ENCODE measurements at regions not wholly inside any gene's neighbourhood (a gene's known extent, or its start where the extent isn't known, plus 50 kb on each side); places are given as distances from the start of the nearest gene placed in this dataset.
"Not testable (repeated sequence)": the region's sequence is repeated elsewhere in the genome, so short reads cannot be mapped to it uniquely, and the experiment has no call there.

DNA sequence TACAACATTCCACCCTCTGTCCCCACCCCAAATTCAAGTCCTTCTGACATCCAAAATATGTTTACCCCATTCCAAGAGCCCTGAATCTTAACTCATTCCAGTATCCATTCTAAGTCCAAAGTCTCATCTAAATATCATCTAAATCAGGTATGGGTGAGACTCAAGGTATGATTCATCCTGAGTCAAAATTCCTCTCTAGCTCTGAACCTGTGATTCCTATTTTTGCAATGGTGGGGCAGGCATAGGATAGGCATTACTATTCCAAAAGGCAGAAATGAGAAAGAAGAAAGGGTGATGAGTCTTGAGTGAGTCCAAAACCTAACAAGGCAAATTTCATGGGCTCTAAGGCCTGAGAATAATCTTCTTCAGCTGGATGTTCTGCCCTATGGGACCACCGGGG, 140.3 kb upstream of the FAR2 start:
- peak; percentile 22 for DNase-seq (ENCODE audit: unreplicated experiment)
- Mint-ChIP-seq H3K27ac (ENCODE audit: low read depth, unreplicated experiment) (no peak overlapping the region), H3K27me3 (ENCODE audit: insufficient read depth, unreplicated experiment) (no peaks in the 10 kb centered on the region), H3K9me3 (ENCODE audit: unreplicated experiment) (no peaks in the 10 kb centered on the region), H3K36me3 (ENCODE audit: insufficient read depth, unreplicated experiment) (no peaks in the 10 kb centered on the region), H3K4me3 (ENCODE audit: unreplicated experiment) (no peak overlapping the region), H3K4me1 (ENCODE audit: insufficient read depth, unreplicated experiment) (peaks cover 6% of the 10 kb centered on the region)
- intact Hi-C loops (cut with micrococcal nuclease), result no loop called here
- no TSS peak for BruUV-seq (replicated peaks)
- ChIA-PET CTCF (interaction anchor here (0.6 to 0.7 kb wide), 2 partner anchors 13 to 521 kb away, joined by 3 read pairs; no protein-coding TSS in a partner anchor), POLR2A (no interaction called here)
- TF ChIP-seq, protein P1, sequence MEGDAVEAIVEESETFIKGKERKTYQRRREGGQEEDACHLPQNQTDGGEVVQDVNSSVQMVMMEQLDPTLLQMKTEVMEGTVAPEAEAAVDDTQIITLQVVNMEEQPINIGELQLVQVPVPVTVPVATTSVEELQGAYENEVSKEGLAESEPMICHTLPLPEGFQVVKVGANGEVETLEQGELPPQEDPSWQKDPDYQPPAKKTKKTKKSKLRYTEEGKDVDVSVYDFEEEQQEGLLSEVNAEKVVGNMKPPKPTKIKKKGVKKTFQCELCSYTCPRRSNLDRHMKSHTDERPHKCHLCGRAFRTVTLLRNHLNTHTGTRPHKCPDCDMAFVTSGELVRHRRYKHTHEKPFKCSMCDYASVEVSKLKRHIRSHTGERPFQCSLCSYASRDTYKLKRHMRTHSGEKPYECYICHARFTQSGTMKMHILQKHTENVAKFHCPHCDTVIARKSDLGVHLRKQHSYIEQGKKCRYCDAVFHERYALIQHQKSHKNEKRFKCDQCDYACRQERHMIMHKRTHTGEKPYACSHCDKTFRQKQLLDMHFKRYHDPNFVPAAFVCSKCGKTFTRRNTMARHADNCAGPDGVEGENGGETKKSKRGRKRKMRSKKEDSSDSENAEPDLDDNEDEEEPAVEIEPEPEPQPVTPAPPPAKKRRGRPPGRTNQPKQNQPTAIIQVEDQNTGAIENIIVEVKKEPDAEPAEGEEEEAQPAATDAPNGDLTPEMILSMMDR (IDR thresholded peaks at IDR 0.05; ENCODE audit: unreplicated experiment), result no peak

DNA sequence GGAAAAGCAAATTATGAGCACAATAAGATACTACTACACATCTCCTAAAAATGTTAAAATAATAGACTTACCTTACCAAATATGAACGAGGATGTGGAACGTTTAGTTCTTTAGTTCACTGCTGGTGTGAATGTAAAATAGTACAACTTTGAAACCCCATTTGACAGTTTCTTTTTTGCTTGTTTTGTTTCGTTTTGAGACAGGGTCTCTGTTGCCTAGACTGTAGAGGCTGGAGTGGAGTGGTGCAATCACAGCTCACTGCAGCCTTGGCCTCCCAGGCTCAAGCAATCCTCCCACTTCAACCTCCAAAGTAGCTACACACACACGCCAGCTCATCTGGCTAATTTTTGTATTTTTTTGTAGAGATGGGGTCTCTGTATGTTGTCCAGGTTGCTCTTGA, 136.4 kb upstream of the FAR2 start:
- H3K27me3 Mint-ChIP-seq (ENCODE audit: insufficient read depth, unreplicated experiment), result no peaks in the 10 kb centered on the region
- POLR2A ChIA-PET, result no interaction called here
- H3K36me3 Mint-ChIP-seq (ENCODE audit: insufficient read depth, unreplicated experiment), result no peaks in the 10 kb centered on the region
- peaks cover 6% of the 10 kb centered on the region for H3K4me1 Mint-ChIP-seq (ENCODE audit: insufficient read depth, unreplicated experiment)
- intact Hi-C loops (cut with micrococcal nuclease), result no loop called here
- no peak for DNase-seq (ENCODE audit: unreplicated experiment)
- no peak overlapping the region for H3K4me3 Mint-ChIP-seq (ENCODE audit: unreplicated experiment)
- no peak overlapping the region for H3K27ac Mint-ChIP-seq (ENCODE audit: low read depth, unreplicated experiment)
- CTCF ChIA-PET, result no interaction called here
- TF ChIP-seq, protein P1 (IDR thresholded peaks at IDR 0.05; ENCODE audit: unreplicated experiment), result no peak
- no TSS peak for BruUV-seq (replicated peaks)
- H3K9me3 Mint-ChIP-seq (ENCODE audit: unreplicated experiment), result no peaks in the 10 kb centered on the region

DNA sequence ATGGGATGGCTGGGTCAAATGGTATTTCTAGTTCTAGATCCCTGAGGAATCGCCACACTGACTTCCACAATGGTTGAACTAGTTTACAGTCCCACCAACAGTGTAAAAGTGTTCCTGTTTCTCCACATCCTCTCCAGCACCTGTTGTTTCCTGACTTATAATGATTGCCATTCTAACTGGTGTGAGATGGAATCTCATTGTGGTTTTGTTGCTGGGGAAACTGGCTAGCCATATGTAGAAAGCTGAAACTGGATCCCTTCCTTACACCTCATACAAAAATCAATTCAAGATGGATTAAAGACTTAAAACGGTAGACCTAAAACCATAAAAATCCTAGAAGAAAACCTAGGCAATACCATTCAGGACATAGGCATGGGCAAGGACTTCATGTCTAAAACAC, 131.5 kb upstream of the FAR2 start:
- POLR2A ChIA-PET; H3K27ac Mint-ChIP-seq (ENCODE audit: low read depth, unreplicated experiment); H3K36me3 Mint-ChIP-seq (ENCODE audit: insufficient read depth, unreplicated experiment); intact Hi-C loops (cut with micrococcal nuclease); DNase-seq (ENCODE audit: unreplicated experiment); H3K4me3 Mint-ChIP-seq (ENCODE audit: unreplicated experiment); CTCF ChIA-PET; H3K9me3 Mint-ChIP-seq (ENCODE audit: unreplicated experiment); H3K4me1 Mint-ChIP-seq (ENCODE audit: insufficient read depth, unreplicated experiment); BruUV-seq (replicated peaks): not testable (repeated sequence)
- peaks cover 13% of the 10 kb centered on the region for H3K27me3 Mint-ChIP-seq (ENCODE audit: insufficient read depth, unreplicated experiment)

DNA sequence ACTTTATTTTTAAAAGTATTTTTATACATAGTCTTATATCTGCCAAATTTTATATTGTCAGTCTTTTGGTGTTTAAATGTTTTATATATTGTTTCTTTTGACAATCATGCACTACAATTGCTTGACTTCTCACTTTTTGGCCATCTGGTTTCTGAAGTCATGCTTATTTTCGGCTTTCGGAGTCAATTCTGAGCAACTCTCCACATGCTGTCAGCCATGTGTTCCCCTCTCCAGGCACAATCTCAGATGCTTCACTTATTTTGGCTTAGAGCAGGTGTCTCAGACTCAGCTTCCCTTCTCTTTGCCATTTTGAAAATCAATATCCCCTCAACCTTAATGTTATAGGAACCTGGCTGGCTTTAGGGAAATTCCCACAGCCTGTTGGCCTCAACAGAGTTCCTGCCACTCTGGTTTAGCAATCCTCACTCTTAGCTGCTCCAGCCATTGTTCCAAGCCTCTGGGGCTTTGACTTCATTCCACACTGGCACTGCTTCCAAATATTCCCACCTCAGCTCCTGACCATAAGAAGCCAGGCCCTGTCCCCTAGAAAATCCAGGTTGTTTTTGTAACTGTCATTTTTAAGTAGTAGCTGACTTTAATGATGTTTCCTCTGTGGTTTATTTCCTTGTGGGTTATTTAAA, 125.5 kb upstream of the FAR2 start:
- POLR2A ChIA-PET, result no interaction called here
- H3K36me3 Mint-ChIP-seq (ENCODE audit: insufficient read depth, unreplicated experiment), result no peaks in the 10 kb centered on the region
- no TSS peak for BruUV-seq (replicated peaks)
- H3K4me3 Mint-ChIP-seq (ENCODE audit: unreplicated experiment), result no peak overlapping the region
- DNase-seq (ENCODE audit: unreplicated experiment), result no peak
- peaks cover 15% of the 10 kb centered on the region for H3K27me3 Mint-ChIP-seq (ENCODE audit: insufficient read depth, unreplicated experiment)
- no peak overlapping the region for H3K27ac Mint-ChIP-seq (ENCODE audit: low read depth, unreplicated experiment)
- no peaks in the 10 kb centered on the region for H3K4me1 Mint-ChIP-seq (ENCODE audit: insufficient read depth, unreplicated experiment)
- no peaks in the 10 kb centered on the region for H3K9me3 Mint-ChIP-seq (ENCODE audit: unreplicated experiment)
- CTCF ChIA-PET, result interaction anchor here (0.7 kb wide), 3 partner anchors 9 to 1861 kb away, joined by 3 read pairs; no protein-coding TSS in a partner anchor
- TF ChIP-seq, protein P1 (IDR thresholded peaks at IDR 0.05; ENCODE audit: unreplicated experiment), result no peak
- intact Hi-C loops (cut with micrococcal nuclease), result no loop called here

Measured in MCF 10A (cell line).